Transverse colon (tissue), 4 donors: ENCODE measurements at regions not wholly inside any gene's neighbourhood (a gene's known extent, or its start where the extent isn't known, plus 50 kb on each side); places are given as distances from the start of the nearest gene placed in this dataset.

Experiments used
- CTCF ChIP-seq, 5 experiments: fragments of 200-600 bp in 3 of 5; fragments of 450-650 bp in 2 of 5; sonication (generic) in 3 of 5; IDR thresholded peaks; 1 replicate in 2 of 5; 2 replicates in 3 of 5; pipeline ENCODE4 v1.5.1; 2016 to 2017; ENCODE audit warnings: antibody characterized with exemption in 5 of 5, inconsistent platforms in 3 of 5, mild to moderate bottlenecking in 2 of 5, moderate library complexity in 1 of 5
- POLR2A ChIP-seq: fragments of 450-650 bp; IDR thresholded peaks from one replicate; pipeline ENCODE4 v1.6.1; 2016; ENCODE audit warnings: antibody characterized with exemption, mild to moderate bottlenecking, moderate library complexity
- POLR2AphosphoS5 ChIP-seq, 3 donors: sonication (generic); formaldehyde crosslinking; IDR thresholded peaks; one replicate each; pipeline ENCODE4 v1.6.1; 2016; ENCODE audit warnings: antibody characterized with exemption in 3 of 3

- TF ChIP-seq CTCF (IDR thresholded peaks at IDR 0.05) (no peak), POLR2AphosphoS5 (IDR thresholded peaks at IDR 0.05) (no peak), POLR2A (no peak)
Measured at GRCh38 chr18:54075689-54076088, 148.8 kb downstream of the MBD2 start.
